H1 (cell line): ENCODE measurements at regions not wholly inside any gene's neighbourhood (a gene's known extent, or its start where the extent isn't known, plus 50 kb on each side); places are given as distances from the start of the nearest gene placed in this dataset.

Source experiments
- ASH2L ChIP-seq: fragments of 200-600, 300-600 bp; sonication (generic); IDR thresholded peaks from one replicate; pipeline ENCODE4 v1.7.1; 2017; ENCODE audit warnings: low read length
- BRCA1 ChIP-seq: IDR thresholded peaks from 2 replicates; pipeline ENCODE4 v1.6.1; 2012; ENCODE audit warnings: low read depth, low read length, improper control_type of control experiment
- CHD2 ChIP-seq: IDR thresholded peaks from 2 replicates; pipeline ENCODE4 v1.6.1; 2012; ENCODE audit warnings: low read length, improper control_type of control experiment
- E2F6 ChIP-seq: IDR thresholded peaks from 2 replicates; pipeline ENCODE4 v1.6.1; 2012; ENCODE audit warnings: inconsistent platforms
- EGR1 ChIP-seq: IDR thresholded peaks from 2 replicates; pipeline ENCODE4 v1.6.1; 2011; ENCODE audit warnings: low read depth, low read length, borderline replicate concordance
- EZH2 ChIP-seq: fragments of 200-600 bp; sonication (generic); IDR thresholded peaks from 2 replicates; pipeline ENCODE4 v1.7.1; 2012; ENCODE audit warnings: low read depth, mild to moderate bottlenecking, moderate library complexity, low read length, inconsistent platforms; ENCODE audit not compliant: severe bottlenecking
- GTF2F1 ChIP-seq: IDR thresholded peaks from 2 replicates; pipeline ENCODE4 v1.6.1; 2012; ENCODE audit warnings: low read depth, low read length, improper control_type of control experiment, borderline replicate concordance
- JUN ChIP-seq: IDR thresholded peaks from 2 replicates; pipeline ENCODE4 v1.6.1; 2011; ENCODE audit warnings: low read depth, mild to moderate bottlenecking, improper control_type of control experiment, low read length
- JUND ChIP-seq: IDR thresholded peaks from 2 replicates; pipeline ENCODE4 v1.6.1; 2011; ENCODE audit warnings: mild to moderate bottlenecking, improper control_type of control experiment, low read length
- KDM4A ChIP-seq: IDR thresholded peaks from one replicate; pipeline ENCODE4 v1.7.1; 2012; ENCODE audit warnings: low read depth, mild to moderate bottlenecking, moderate library complexity, low read length, inconsistent platforms; ENCODE audit not compliant: severe bottlenecking
- POLR2AphosphoS5 ChIP-seq: IDR thresholded peaks from 2 replicates; pipeline ENCODE4 v1.6.1; 2011; ENCODE audit warnings: low read depth, low read length
- RBBP5 ChIP-seq: IDR thresholded peaks from 2 replicates; pipeline ENCODE4 v1.7.1; 2012; ENCODE audit warnings: low read depth, mild to moderate bottlenecking, inconsistent platforms, low read length, moderate library complexity, borderline replicate concordance
- RNF2 ChIP-seq: fragments of 200-900, 300-1000 bp; sonication (generic); IDR thresholded peaks from 2 replicates; pipeline ENCODE4 v1.7.1; 2016; ENCODE audit warnings: borderline replicate concordance, low read depth, mild to moderate bottlenecking, antibody characterized with exemption, low read length; ENCODE audit not compliant: poor library complexity, severe bottlenecking; ENCODE audit errors: missing control alignments
- SUZ12 ChIP-seq: fragments of 200-600 bp; sonication (generic); IDR thresholded peaks from 2 replicates; pipeline ENCODE4 v1.6.1; 2012; ENCODE audit warnings: mild to moderate bottlenecking, inconsistent platforms, low read length, moderate library complexity, mixed read lengths
- TBP ChIP-seq: IDR thresholded peaks from 2 replicates; pipeline ENCODE4 v1.6.1; 2011; ENCODE audit warnings: low read depth, low read length, improper control_type of control experiment
- ZNF274 ChIP-seq: IDR thresholded peaks from 2 replicates; pipeline ENCODE4 v1.7.0; 2012; ENCODE audit warnings: low read length, borderline replicate concordance; ENCODE audit errors: extremely low read depth
- TF ChIP-seq, protein P1 (sequence below): IDR thresholded peaks from 2 replicates; pipeline ENCODE4 v1.6.1; 2011; ENCODE audit warnings: low read depth, mild to moderate bottlenecking, low read length; ENCODE audit not compliant: insufficient read depth

GRCh38 chr10:100659361-100660098, 85.9 kb upstream of the PAX2 start (continued):
- TF ChIP-seq EZH2, result peak; percentile 94
- no peak for TF ChIP-seq GTF2F1
- TF ChIP-seq JUND, result no peak
- TF ChIP-seq POLR2AphosphoS5, result no peak
- TF ChIP-seq SUZ12, result peak; percentile 95
- TF ChIP-seq, protein P1, sequence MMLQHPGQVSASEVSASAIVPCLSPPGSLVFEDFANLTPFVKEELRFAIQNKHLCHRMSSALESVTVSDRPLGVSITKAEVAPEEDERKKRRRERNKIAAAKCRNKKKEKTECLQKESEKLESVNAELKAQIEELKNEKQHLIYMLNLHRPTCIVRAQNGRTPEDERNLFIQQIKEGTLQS, result no peak
- no peak for TF ChIP-seq JUN
- no peak for TF ChIP-seq ZNF274
- no peak for TF ChIP-seq BRCA1
- TF ChIP-seq RBBP5, result no peak
- TF ChIP-seq EGR1, result no peak
- TF ChIP-seq CHD2, result no peak
- no peak for TF ChIP-seq KDM4A
- TF ChIP-seq RNF2, result peak; percentile 67
- TF ChIP-seq TBP, result no peak
- TF ChIP-seq ASH2L, result no peak
- TF ChIP-seq E2F6, result peak; percentile 98
- TF ChIP-seq, all 59 proteins: peak for 7
